HCT116 (cell line): ENCODE measurements at regions not wholly inside any gene's neighbourhood (a gene's known extent, or its start where the extent isn't known, plus 50 kb on each side); places are given as distances from the start of the nearest gene placed in this dataset.
"Not testable (repeated sequence)": the region's sequence is repeated elsewhere in the genome, so short reads cannot be mapped to it uniquely, and the experiment has no call there.

Experiments used
- ATAC-seq: fragments of 200-7000 bp; cut with Tn5 transposase; 2 replicates; pipeline ENCODE4 v1.9.1; 2020; ENCODE audit warnings: mild to moderate bottlenecking, moderate library complexity
- BruUV-seq: library from RNA; stranded (reverse); fragments of 400-500 nt; replicated peaks from 2 replicates; lab custom pipeline; 2021; lab: Mats Ljungman, UMichigan
- CTCF ChIA-PET: fragments of 300-600 bp; sonication (Branson Sonifier 250); formaldehyde crosslinking; loops from one replicate; lab custom pipeline; 2021; ENCODE audit warnings: antibody characterized with exemption; lab: Charles Lee
- POLR2A ChIA-PET: fragments of 300-600, 350-600 bp; sonication (Branson Sonifier 250); formaldehyde crosslinking; loops from one replicate; lab custom pipeline; 2021; ENCODE audit warnings: antibody characterized with exemption; lab: Charles Lee
- RAD21 ChIA-PET, 2 experiments: fragments of 300-600 bp; sonication (Branson Sonifier 250); formaldehyde crosslinking; loops; one replicate each; lab custom pipeline; 2023; ENCODE audit warnings: low total read pairs in 2 of 2; ENCODE audit not compliant: uncharacterized antibody in 2 of 2, unreplicated experiment in 2 of 2, low non-redundant PET in 1 of 2; lab: Charles Lee
- DNase-seq: peaks from one replicate; pipeline ENCODE4 v3.0.0-alpha.2; 2010; ENCODE audit warnings: low read depth, low spot score
- H2AFZ ChIP-seq: fragments of 200-600 bp; shearing (Covaris generic), sonication (generic); 2 replicates; pipeline ENCODE4 v1.6.1; 2017; ENCODE audit warnings: low read depth, mixed run types, mixed read lengths, antibody characterized with exemption, low read length; ENCODE audit not compliant: poor library complexity, severe bottlenecking
- H3K27ac ChIP-seq: 2 replicates; pipeline ENCODE4 v1.5.1; 2012; ENCODE audit warnings: low read depth, low read length
- H3K27me3 ChIP-seq: fragments of 200-600 bp; sonication (generic); 2 replicates; pipeline ENCODE4 v1.6.1; 2016; ENCODE audit warnings: mixed run types, low read length, mixed read lengths; ENCODE audit not compliant: insufficient read depth
- H3K36me3 ChIP-seq, 2 experiments: fragments of 200-500 bp in 1 of 2; fragments of 200-600 bp in 1 of 2; sonication (Bioruptor generic) in 1 of 2; sonication (generic) in 1 of 2; 2 replicates each; pipeline versions ENCODE4 v1.5.1 to v1.6.1; 2014 to 2016; ENCODE audit warnings: low read length in 2 of 2, inconsistent platforms in 1 of 2, mixed read lengths in 1 of 2, mixed run types in 1 of 2; ENCODE audit not compliant: insufficient read depth in 2 of 2, control insufficient read depth in 1 of 2
- H3K4me1 ChIP-seq, 2 experiments: fragments of 200-600 bp in 1 of 2; sonication (generic) in 1 of 2; 2 replicates each; pipeline versions ENCODE4 v1.5.1 to v1.6.1; 2012 to 2017; ENCODE audit warnings: low read length in 2 of 2, inconsistent platforms in 1 of 2, mild to moderate bottlenecking in 1 of 2, mixed read lengths in 1 of 2, mixed run types in 1 of 2, moderate library complexity in 1 of 2; ENCODE audit not compliant: insufficient read depth in 2 of 2, control insufficient read depth in 1 of 2
- H3K4me2 ChIP-seq: fragments of 200-600 bp; sonication (generic); 2 replicates; pipeline ENCODE4 v1.6.1; 2017; ENCODE audit warnings: mixed run types, low read length, mixed read lengths
- H3K4me3 ChIP-seq, 2 experiments: fragments of 200-600 bp in 1 of 2; sonication (generic) in 1 of 2; replicated peaks in 1 of 2; 2 replicates each; pipeline ENCODE4 v1.5.1; 2011 to 2016; ENCODE audit warnings: low read length in 2 of 2, control low read depth in 1 of 2, low read depth in 1 of 2, mild to moderate bottlenecking in 1 of 2, mixed read lengths in 1 of 2, mixed run types in 1 of 2
- H3K79me2 ChIP-seq: fragments of 200-600 bp; sonication (generic); 2 replicates; pipeline ENCODE4 v1.6.1; 2017; ENCODE audit warnings: mild to moderate bottlenecking, mixed run types, low read length, moderate library complexity, mixed read lengths; ENCODE audit not compliant: insufficient read depth
- H3K9ac ChIP-seq: fragments of 200-600 bp; sonication (generic); 2 replicates; pipeline ENCODE4 v1.6.1; 2016; ENCODE audit warnings: low read length, mixed read lengths
- H3K9me2 ChIP-seq: fragments of 200-600 bp; sonication (generic), shearing (Covaris generic); 2 replicates; pipeline ENCODE4 v1.6.1; 2017; ENCODE audit warnings: mixed run types, mild to moderate bottlenecking, moderate library complexity; ENCODE audit not compliant: insufficient read depth
- H3K9me3 ChIP-seq, 2 experiments: fragments of 200-500 bp in 1 of 2; fragments of 200-600 bp in 1 of 2; sonication (Bioruptor generic) in 1 of 2; sonication (generic) in 1 of 2; 2 replicates each; pipeline ENCODE4 v1.6.1; 2014 to 2017; ENCODE audit warnings: low read length in 2 of 2, mixed read lengths in 2 of 2, inconsistent platforms in 1 of 2, low read depth in 1 of 2, mild to moderate bottlenecking in 1 of 2, mixed run types in 1 of 2, moderate library complexity in 1 of 2; ENCODE audit not compliant: control insufficient read depth in 1 of 2, insufficient read depth in 1 of 2
- H4K20me1 ChIP-seq: fragments of 200-600 bp; sonication (generic), shearing (Covaris generic); 2 replicates; pipeline ENCODE4 v1.6.1; 2017; ENCODE audit warnings: mixed run types, mild to moderate bottlenecking, moderate library complexity; ENCODE audit not compliant: insufficient read depth
- ELF1 ChIP-seq: IDR thresholded peaks from 2 replicates; pipeline ENCODE4 v1.6.1; 2012; ENCODE audit warnings: low read depth, borderline replicate concordance
- EZH2phosphoT487 ChIP-seq: fragments of 200-600 bp; IDR thresholded peaks from 2 replicates; pipeline ENCODE4 v1.6.1; 2018; ENCODE audit warnings: antibody characterized with exemption, borderline replicate concordance
- POLR2AphosphoS5 ChIP-seq: IDR thresholded peaks from 2 replicates; pipeline ENCODE4 v1.6.1; 2011; ENCODE audit warnings: mild to moderate bottlenecking, low read depth, low read length, moderate library complexity
- SIN3A ChIP-seq: IDR thresholded peaks from 2 replicates; pipeline ENCODE4 v1.6.1; 2012; ENCODE audit warnings: low read depth
- SP1 ChIP-seq: IDR thresholded peaks from 2 replicates; pipeline ENCODE4 v1.6.1; 2012; ENCODE audit warnings: low read depth
- YY1 ChIP-seq: IDR thresholded peaks from 2 replicates; pipeline ENCODE4 v1.6.1; 2011; ENCODE audit warnings: low read length, low read depth, moderate library complexity, mild to moderate bottlenecking; ENCODE audit not compliant: insufficient replicate concordance; ENCODE audit errors: extremely low read depth
- ZFX ChIP-seq: fragments of 450-650 bp; IDR thresholded peaks from 2 replicates; pipeline ENCODE4 v1.6.1; 2017
- intact Hi-C: fragments of 100-400 bp; cut with micrococcal nuclease; formaldehyde crosslinking; loops from 2 replicates; pipeline ENCODE4 v1.10.0; 2022
- TF ChIP-seq, protein P1 (sequence below): IDR thresholded peaks from 2 replicates; pipeline ENCODE4 v1.6.1; 2012; ENCODE audit warnings: low read depth

DNA sequence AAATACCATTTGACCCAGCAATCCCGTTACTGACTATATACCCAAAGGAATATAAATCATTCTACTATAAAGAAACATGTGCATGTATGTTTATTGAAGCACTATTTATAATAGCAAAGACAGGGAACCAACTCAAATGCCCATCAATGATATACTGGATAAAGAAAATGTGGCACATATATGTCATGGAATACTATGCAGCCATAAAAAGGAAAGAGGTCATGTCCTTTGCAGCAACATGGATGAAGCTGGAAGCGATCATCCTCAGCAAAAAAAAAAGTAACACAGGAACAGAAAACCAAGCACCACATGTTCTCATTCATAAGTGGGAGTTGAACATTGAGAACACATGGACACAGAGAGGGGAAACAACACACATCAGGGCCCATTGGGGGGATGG, 99.9 kb upstream of the THUMPD2 start:
- H3K9ac ChIP-seq, H3K36me3 ChIP-seq, H3K27me3 ChIP-seq, H3K4me3 ChIP-seq, H3K9me2 ChIP-seq, H3K9me3 ChIP-seq, RAD21 ChIA-PET, BruUV-seq, H3K4me1 ChIP-seq, H2AFZ ChIP-seq, H3K27ac ChIP-seq, intact Hi-C loops, ATAC-seq, H4K20me1 ChIP-seq, DNase-seq, POLR2A ChIA-PET, CTCF ChIA-PET, H3K4me2 ChIP-seq, H3K79me2 ChIP-seq: not testable (repeated sequence)

DNA sequence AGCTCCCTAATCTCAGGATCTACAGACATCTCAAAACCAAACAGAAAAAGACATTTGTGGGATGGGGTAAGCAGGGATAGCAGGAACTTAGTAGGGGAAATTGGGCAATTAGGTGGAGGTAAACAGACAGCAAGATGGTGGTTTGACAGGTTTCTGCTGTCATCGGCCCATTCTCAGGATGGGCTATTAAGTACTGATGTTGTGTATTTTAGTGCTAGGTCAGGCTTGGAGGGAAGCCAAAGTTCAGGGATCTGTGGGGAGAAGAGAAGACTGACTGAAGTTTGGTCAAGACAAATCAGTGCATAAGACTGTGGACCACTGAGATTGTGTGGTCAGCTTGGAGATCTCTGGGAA, 96.8 kb upstream of the THUMPD2 start:
- POLR2A ChIA-PET = no interaction called here
- BruUV-seq = no TSS peak
- DNase-seq (no peak), ATAC-seq (no peak)
- Histone ChIP-seq H3K9ac (no peak overlapping the region), H3K4me3 (no peak overlapping the region), H3K27me3 (no peaks in the 10 kb centered on the region), H2AFZ (no peak overlapping the region), H3K4me1 (no peaks in the 10 kb centered on the region), H3K4me2 (no peak overlapping the region), H3K9me3 (no peaks in the 10 kb centered on the region), H3K79me2 (no peaks in the 10 kb centered on the region), H3K36me3 (no peaks in the 10 kb centered on the region), H4K20me1 (no peaks in the 10 kb centered on the region), H3K27ac (no peak overlapping the region), H3K9me2 (no peaks in the 10 kb centered on the region)
- no peak for TF ChIP-seq YY1
- TF ChIP-seq ELF1 = no peak
- TF ChIP-seq EZH2phosphoT487 = no peak
- no peak for TF ChIP-seq POLR2AphosphoS5
- no peak for TF ChIP-seq SP1
- TF ChIP-seq, protein P1, sequence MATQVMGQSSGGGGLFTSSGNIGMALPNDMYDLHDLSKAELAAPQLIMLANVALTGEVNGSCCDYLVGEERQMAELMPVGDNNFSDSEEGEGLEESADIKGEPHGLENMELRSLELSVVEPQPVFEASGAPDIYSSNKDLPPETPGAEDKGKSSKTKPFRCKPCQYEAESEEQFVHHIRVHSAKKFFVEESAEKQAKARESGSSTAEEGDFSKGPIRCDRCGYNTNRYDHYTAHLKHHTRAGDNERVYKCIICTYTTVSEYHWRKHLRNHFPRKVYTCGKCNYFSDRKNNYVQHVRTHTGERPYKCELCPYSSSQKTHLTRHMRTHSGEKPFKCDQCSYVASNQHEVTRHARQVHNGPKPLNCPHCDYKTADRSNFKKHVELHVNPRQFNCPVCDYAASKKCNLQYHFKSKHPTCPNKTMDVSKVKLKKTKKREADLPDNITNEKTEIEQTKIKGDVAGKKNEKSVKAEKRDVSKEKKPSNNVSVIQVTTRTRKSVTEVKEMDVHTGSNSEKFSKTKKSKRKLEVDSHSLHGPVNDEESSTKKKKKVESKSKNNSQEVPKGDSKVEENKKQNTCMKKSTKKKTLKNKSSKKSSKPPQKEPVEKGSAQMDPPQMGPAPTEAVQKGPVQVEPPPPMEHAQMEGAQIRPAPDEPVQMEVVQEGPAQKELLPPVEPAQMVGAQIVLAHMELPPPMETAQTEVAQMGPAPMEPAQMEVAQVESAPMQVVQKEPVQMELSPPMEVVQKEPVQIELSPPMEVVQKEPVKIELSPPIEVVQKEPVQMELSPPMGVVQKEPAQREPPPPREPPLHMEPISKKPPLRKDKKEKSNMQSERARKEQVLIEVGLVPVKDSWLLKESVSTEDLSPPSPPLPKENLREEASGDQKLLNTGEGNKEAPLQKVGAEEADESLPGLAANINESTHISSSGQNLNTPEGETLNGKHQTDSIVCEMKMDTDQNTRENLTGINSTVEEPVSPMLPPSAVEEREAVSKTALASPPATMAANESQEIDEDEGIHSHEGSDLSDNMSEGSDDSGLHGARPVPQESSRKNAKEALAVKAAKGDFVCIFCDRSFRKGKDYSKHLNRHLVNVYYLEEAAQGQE = no peak
- no peak for TF ChIP-seq ZFX
- no peak for TF ChIP-seq SIN3A
- intact Hi-C loops = no loop called here
- CTCF ChIA-PET = no interaction called here
- RAD21 ChIA-PET = no interaction called here
